ENCODE measurements at regions not wholly inside any gene's neighbourhood (a gene's known extent, or its start where the extent isn't known, plus 50 kb on each side); places are given as distances from the start of the nearest gene placed in this dataset.

- no peak for DNase-seq (ENCODE audit: low read depth)
These were observed 109.0 kb downstream of the SIK1 start for GRCh38 chr21:43317959-43318358.

GRCh38 chr21:43317254-43317748 is 109.6 kb downstream of the SIK1 start:
- DNase-seq (ENCODE audit: low read depth), result no peak

- DNase-seq (ENCODE audit: low read depth), result no peak
These were observed 110.6 kb downstream of the SIK1 start for GRCh38 chr21:43316156-43316845.

GRCh38 chr21:43315244-43316137 is 111.4 kb downstream of the SIK1 start:
- DNase-seq (ENCODE audit: low read depth), result no peak

- no peak for DNase-seq (ENCODE audit: low read depth)
These were observed 113.0 kb downstream of the SIK1 start for GRCh38 chr21:43313939-43314405.

GRCh38 chr21:43313221-43313938 is 113.6 kb downstream of the SIK1 start:
- no peak for DNase-seq (ENCODE audit: low read depth)

GRCh38 chr21:43312751-43313169 is 114.2 kb downstream of the SIK1 start:
- DNase-seq (ENCODE audit: low read depth), result no peak

- DNase-seq (ENCODE audit: low read depth), result no peak
These were observed 114.9 kb downstream of the SIK1 start for GRCh38 chr21:43312011-43312410.

GRCh38 chr21:43311301-43311817 is 115.6 kb downstream of the SIK1 start:
- DNase-seq (ENCODE audit: low read depth), result no peak

- no peak for DNase-seq (ENCODE audit: low read depth)
These were observed 118.1 kb downstream of the SIK1 start for GRCh38 chr21:43308815-43309283.

- DNase-seq (ENCODE audit: low read depth), result no peak
These were observed 118.7 kb downstream of the SIK1 start for GRCh38 chr21:43308101-43308814.

GRCh38 chr21:43307677-43308070 is 119.3 kb downstream of the SIK1 start:
- DNase-seq (ENCODE audit: low read depth), result no peak

GRCh38 chr21:43306911-43307676 is 119.8 kb downstream of the SIK1 start:
- no peak for DNase-seq (ENCODE audit: low read depth)

- no peak for DNase-seq (ENCODE audit: low read depth)
These were observed 120.5 kb downstream of the SIK1 start for GRCh38 chr21:43306391-43306790.

GRCh38 chr21:43305811-43306311 is 121.1 kb downstream of the SIK1 start:
- DNase-seq (ENCODE audit: low read depth), result no peak

- DNase-seq (ENCODE audit: low read depth), result no peak
These were observed 121.6 kb downstream of the SIK1 start for GRCh38 chr21:43305336-43305665.

GRCh38 chr21:43304621-43305335 is 122.2 kb downstream of the SIK1 start:
- DNase-seq (ENCODE audit: low read depth), result no peak

GRCh38 chr21:43304206-43304605 is 122.7 kb downstream of the SIK1 start:
- DNase-seq (ENCODE audit: low read depth), result no peak

GRCh38 chr21:43303275-43304178 is 123.4 kb downstream of the SIK1 start:
- DNase-seq (ENCODE audit: low read depth), result no peak
